ENCODE measurements at regions not wholly inside any gene's neighbourhood (a gene's known extent, or its start where the extent isn't known, plus 50 kb on each side); places are given as distances from the start of the nearest gene placed in this dataset.

GRCh38 chr11:92744929-92745585 lies 224.4 kb upstream of the MTNR1B start:
- Histone ChIP-seq H3K4me3 (no peak overlapping the region), H3K4me1 (no peaks in the 10 kb centered on the region), H3K9me3 (peaks cover 0 to 4% (median 0%) of the 10 kb centered on the region in 11 donors), H3K36me3 (no peaks in the 10 kb centered on the region), H3K27me3 (no peaks in the 10 kb centered on the region), H3K27ac (no peak overlapping the region)
- ATAC-seq (no peak), DNase-seq (no peak)
- WGBS, 2 donors = 76 to 77% methylated on average over 4 of the region's 4 CpGs
- no peak for TF ChIP-seq CTCF (IDR thresholded peaks at IDR 0.05)
- intact Hi-C loops (cut with DNase I) = no loop called here

- Histone ChIP-seq H3K27me3 (peaks cover 0 to 4% (median 0%) of the 10 kb centered on the region in 7 donors), H3K9me3 (peaks cover 0 to 4% (median 0%) of the 10 kb centered on the region in 11 donors), H3K27ac (no peak overlapping the region), H3K36me3 (no peaks in the 10 kb centered on the region), H3K4me3 (no peak overlapping the region), H3K4me1 (no peaks in the 10 kb centered on the region)
- DNase-seq (no peak), ATAC-seq (no peak)
- no peak for TF ChIP-seq CTCF (IDR thresholded peaks at IDR 0.05)
- intact Hi-C loops (cut with DNase I) = no loop called here
- WGBS, 2 donors = 67 to 74% methylated on average over 5 of the region's 5 CpGs
Observed at GRCh38 chr11:92750794-92751193, 218.7 kb upstream of the MTNR1B start.

GRCh38 chr11:92751594-92751993 lies 217.9 kb upstream of the MTNR1B start:
- intact Hi-C loops (cut with DNase I) = no loop called here
- peaks cover 0 to 4% (median 0%) of the 10 kb centered on the region in 7 donors for H3K27me3 ChIP-seq
- no peak overlapping the region for H3K4me3 ChIP-seq
- WGBS, 2 donors = 77 to 84% methylated on average over 11 of the region's 11 CpGs
- H3K4me1 ChIP-seq = no peaks in the 10 kb centered on the region
- no peak for DNase-seq
- no peak overlapping the region for H3K27ac ChIP-seq
- ATAC-seq = no peak
- no peak for TF ChIP-seq CTCF (IDR thresholded peaks at IDR 0.05)
- H3K36me3 ChIP-seq = no peaks in the 10 kb centered on the region
- H3K9me3 ChIP-seq = peaks cover 0 to 4% (median 0%) of the 10 kb centered on the region in 11 donors

GRCh38 chr11:92752122-92752521 lies 217.3 kb upstream of the MTNR1B start:
- H3K4me1 ChIP-seq = no peaks in the 10 kb centered on the region
- no peak overlapping the region for H3K4me3 ChIP-seq
- intact Hi-C loops (cut with DNase I) = no loop called here
- 74 to 75% methylated on average over 1 of the region's 1 CpG for WGBS, 2 donors
- ATAC-seq = no peak
- H3K27me3 ChIP-seq = peaks cover 0 to 4% (median 0%) of the 10 kb centered on the region in 7 donors
- no peak overlapping the region for H3K27ac ChIP-seq
- DNase-seq = no peak
- TF ChIP-seq CTCF (IDR thresholded peaks at IDR 0.05) = no peak
- peaks cover 0 to 2% (median 0%) of the 10 kb centered on the region in 11 donors for H3K9me3 ChIP-seq
- no peaks in the 10 kb centered on the region for H3K36me3 ChIP-seq
